ENCODE measurements at regions not wholly inside any gene's neighbourhood (a gene's known extent, or its start where the extent isn't known, plus 50 kb on each side); places are given as distances from the start of the nearest gene placed in this dataset.
"Not testable (repeated sequence)": the region's sequence is repeated elsewhere in the genome, so short reads cannot be mapped to it uniquely, and the experiment has no call there.

GRCh38 chr16:26818393-26818792 lies 248.3 kb upstream of the C16orf82 start:
- Histone ChIP-seq H3K27me3 (no peaks in the 10 kb centered on the region), H3K4me3 (no peak overlapping the region), H3K9me3 (no peaks in the 10 kb centered on the region), H3K4me1 (no peaks in the 10 kb centered on the region), H3K36me3 (no peaks in the 10 kb centered on the region), H3K27ac (no peak overlapping the region)
- TF ChIP-seq POLR2A (IDR thresholded peaks at IDR 0.05): no peak
- TF ChIP-seq, protein P1, sequence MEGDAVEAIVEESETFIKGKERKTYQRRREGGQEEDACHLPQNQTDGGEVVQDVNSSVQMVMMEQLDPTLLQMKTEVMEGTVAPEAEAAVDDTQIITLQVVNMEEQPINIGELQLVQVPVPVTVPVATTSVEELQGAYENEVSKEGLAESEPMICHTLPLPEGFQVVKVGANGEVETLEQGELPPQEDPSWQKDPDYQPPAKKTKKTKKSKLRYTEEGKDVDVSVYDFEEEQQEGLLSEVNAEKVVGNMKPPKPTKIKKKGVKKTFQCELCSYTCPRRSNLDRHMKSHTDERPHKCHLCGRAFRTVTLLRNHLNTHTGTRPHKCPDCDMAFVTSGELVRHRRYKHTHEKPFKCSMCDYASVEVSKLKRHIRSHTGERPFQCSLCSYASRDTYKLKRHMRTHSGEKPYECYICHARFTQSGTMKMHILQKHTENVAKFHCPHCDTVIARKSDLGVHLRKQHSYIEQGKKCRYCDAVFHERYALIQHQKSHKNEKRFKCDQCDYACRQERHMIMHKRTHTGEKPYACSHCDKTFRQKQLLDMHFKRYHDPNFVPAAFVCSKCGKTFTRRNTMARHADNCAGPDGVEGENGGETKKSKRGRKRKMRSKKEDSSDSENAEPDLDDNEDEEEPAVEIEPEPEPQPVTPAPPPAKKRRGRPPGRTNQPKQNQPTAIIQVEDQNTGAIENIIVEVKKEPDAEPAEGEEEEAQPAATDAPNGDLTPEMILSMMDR (IDR thresholded peaks at IDR 0.05): no peak
- DNase-seq: no peak

DNA sequence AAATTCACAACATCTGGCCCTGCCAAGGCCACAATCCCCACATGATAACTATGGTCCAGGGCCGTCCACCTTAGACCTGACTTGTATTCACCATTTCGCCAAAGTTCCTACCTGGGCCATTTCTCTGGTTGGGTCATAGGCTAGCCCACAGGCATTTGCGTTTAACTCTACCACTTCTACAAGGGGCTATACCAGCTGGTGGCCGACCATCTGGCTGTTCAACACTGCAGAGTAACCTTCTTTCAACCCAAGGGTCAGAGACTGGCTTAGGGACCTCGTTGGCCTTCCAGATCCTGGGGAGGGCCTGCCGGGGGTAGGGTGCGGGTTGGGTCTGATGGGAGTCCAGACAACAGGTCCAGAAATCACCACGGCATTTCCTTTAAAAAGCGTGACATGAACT lies 242.3 kb upstream of the C16orf82 start:
- H3K36me3 ChIP-seq: no peaks in the 10 kb centered on the region
- H3K27ac ChIP-seq: no peak overlapping the region

GRCh38 chr16:26826500-26826899 lies 240.2 kb upstream of the C16orf82 start:
- DNase-seq: no peak
- TF ChIP-seq, protein P1 (IDR thresholded peaks at IDR 0.05): no peak
- TF ChIP-seq POLR2A (IDR thresholded peaks at IDR 0.05): no peak
- Histone ChIP-seq H3K4me1 (no peaks in the 10 kb centered on the region), H3K36me3 (no peaks in the 10 kb centered on the region), H3K4me3 (no peak overlapping the region), H3K27me3 (no peaks in the 10 kb centered on the region), H3K9me3 (no peaks in the 10 kb centered on the region), H3K27ac (no peak overlapping the region)

More for the DNA sequence above, 242.3 kb upstream of the C16orf82 start:
- TF ChIP-seq, protein P1 (IDR thresholded peaks at IDR 0.05): no peak
- TF ChIP-seq POLR2A (IDR thresholded peaks at IDR 0.05): no peak
- Histone ChIP-seq H3K4me1 (no peaks in the 10 kb centered on the region), H3K4me3 (no peak overlapping the region), H3K27me3 (no peaks in the 10 kb centered on the region), H3K9me3 (no peaks in the 10 kb centered on the region)
- DNase-seq: no peak

DNA sequence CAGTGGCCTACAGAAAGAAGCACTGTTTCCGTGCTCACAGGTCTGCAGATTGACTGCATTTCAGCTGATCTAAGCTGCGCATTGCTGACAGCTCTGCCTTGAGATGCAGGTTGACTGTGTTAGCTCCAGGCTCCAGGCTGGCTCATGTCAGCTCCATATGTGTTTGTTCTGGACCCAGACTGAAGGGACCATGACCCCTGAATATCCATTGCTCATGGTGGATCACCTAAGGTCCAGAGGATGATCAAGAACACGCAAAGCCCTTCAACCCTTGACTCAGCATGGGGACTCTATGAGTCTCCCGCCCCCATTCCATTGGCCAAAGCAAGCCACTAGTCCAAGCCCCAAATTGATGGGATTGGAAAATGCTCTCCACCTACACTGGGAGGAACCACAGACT lies 239.3 kb upstream of the C16orf82 start:
- no peak for DNase-seq
- no peak overlapping the region for H3K4me3 ChIP-seq

DNA sequence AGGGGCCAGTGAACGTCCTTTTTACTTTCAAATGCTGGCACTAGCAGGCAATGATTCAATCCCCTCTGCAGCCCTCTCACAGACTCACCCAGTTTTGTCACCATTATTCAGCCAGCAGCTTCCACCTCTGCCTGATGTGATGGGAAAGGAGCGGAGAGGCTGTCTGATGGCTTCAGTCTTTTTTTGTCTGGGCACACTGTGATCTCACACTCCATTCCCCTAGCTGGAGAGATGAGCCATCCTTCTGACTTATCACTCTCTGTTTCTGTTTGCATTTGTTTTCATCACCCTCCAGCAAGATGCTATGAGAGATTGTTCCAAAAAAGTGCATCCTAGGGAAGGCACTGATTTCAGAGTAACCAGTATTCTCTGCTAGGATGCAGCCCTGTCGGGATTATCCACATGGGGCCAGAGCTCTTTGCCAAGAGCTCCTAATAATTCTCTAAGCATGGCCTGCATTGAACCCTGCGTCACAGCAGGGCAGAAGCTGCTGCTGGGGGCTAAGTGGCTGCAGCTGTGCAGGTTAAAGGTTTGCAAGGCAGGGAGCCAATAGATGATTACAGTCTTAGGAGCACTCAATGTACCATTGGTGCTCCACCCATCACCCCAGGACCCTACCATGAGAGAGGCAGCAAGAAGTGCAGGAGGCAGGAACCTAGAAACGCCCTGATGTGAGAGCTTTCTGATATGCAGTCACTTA lies 236.1 kb upstream of the C16orf82 start:
- no peak for DNase-seq
- H3K4me3 ChIP-seq: no peak overlapping the region
- no peaks in the 10 kb centered on the region for H3K4me1 ChIP-seq
- no peak overlapping the region for H3K27ac ChIP-seq
- TF ChIP-seq POLR2A (IDR thresholded peaks at IDR 0.05): no peak
- TF ChIP-seq, protein P1 (IDR thresholded peaks at IDR 0.05): no peak
- no peaks in the 10 kb centered on the region for H3K9me3 ChIP-seq
- no peaks in the 10 kb centered on the region for H3K27me3 ChIP-seq
- H3K36me3 ChIP-seq: no peaks in the 10 kb centered on the region

More for the DNA sequence above, 239.3 kb upstream of the C16orf82 start:
- Histone ChIP-seq H3K36me3 (no peaks in the 10 kb centered on the region), H3K27ac (no peak overlapping the region), H3K27me3 (no peaks in the 10 kb centered on the region), H3K9me3 (no peaks in the 10 kb centered on the region), H3K4me1 (no peaks in the 10 kb centered on the region)
- TF ChIP-seq, protein P1 (IDR thresholded peaks at IDR 0.05): no peak
- no peak for TF ChIP-seq POLR2A (IDR thresholded peaks at IDR 0.05)

DNA sequence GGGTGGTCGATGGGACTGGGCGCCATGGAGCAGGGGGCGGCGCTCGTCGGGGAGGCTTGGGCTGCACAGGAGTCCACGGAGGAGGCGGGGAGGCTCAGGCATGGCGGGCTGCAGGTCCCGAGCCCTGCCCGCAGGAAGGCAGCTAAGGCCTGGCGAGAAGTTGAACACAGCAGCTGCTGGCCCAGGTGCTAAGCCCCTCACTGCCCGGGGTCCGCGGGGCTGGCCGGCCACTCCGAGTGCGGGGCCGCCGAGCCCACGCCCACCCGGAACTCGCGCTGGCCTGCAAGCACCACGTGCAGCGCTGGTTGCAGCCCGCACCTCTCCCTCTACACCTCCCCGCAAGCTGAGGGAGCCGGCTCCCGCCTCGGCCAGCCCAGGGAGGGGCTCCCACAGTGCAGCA lies 230.6 kb upstream of the C16orf82 start:
- DNase-seq, H3K27ac ChIP-seq, H3K4me3 ChIP-seq, H3K36me3 ChIP-seq, H3K4me1 ChIP-seq, H3K9me3 ChIP-seq, H3K27me3 ChIP-seq: not testable (repeated sequence)
